ENCODE measurements at regions not wholly inside any gene's neighbourhood (a gene's known extent, or its start where the extent isn't known, plus 50 kb on each side); places are given as distances from the start of the nearest gene placed in this dataset.

GRCh38 chr3:64408770-64409169 lies 183.5 kb upstream of the PRICKLE2 start:
- H2AFZ ChIP-seq (ENCODE audit: low read length): no peak overlapping the region
- H3K9ac ChIP-seq (ENCODE audit: insufficient read depth, low read depth, low read length): no peak overlapping the region
- no peaks in the 10 kb centered on the region for H3K4me1 ChIP-seq (ENCODE audit: insufficient read depth, low read length)
- no peak for DNase-seq (ENCODE audit: low spot score)
- TF ChIP-seq KDM6A (CRISPR knock-in tag; IDR thresholded peaks at IDR 0.05; ENCODE audit: low read depth) (no peak), ZNF225 (CRISPR knock-in tag; IDR thresholded peaks at IDR 0.05) (no peak), ATF2 (CRISPR knock-in tag; IDR thresholded peaks at IDR 0.05) (no peak), DMAP1 (CRISPR knock-in tag; IDR thresholded peaks at IDR 0.05) (no peak)
- TF ChIP-seq, protein P1, sequence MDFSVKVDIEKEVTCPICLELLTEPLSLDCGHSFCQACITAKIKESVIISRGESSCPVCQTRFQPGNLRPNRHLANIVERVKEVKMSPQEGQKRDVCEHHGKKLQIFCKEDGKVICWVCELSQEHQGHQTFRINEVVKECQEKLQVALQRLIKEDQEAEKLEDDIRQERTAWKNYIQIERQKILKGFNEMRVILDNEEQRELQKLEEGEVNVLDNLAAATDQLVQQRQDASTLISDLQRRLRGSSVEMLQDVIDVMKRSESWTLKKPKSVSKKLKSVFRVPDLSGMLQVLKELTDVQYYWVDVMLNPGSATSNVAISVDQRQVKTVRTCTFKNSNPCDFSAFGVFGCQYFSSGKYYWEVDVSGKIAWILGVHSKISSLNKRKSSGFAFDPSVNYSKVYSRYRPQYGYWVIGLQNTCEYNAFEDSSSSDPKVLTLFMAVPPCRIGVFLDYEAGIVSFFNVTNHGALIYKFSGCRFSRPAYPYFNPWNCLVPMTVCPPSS (IDR thresholded peaks at IDR 0.05): no peak
- no peaks in the 10 kb centered on the region for H4K20me1 ChIP-seq (ENCODE audit: insufficient read depth, low read length)
- POLR2A ChIA-PET: no interaction called here
- in situ Hi-C loops (cut with HindIII; ENCODE audit: extremely low pct_ligation_motif_present, low pct_unique_long_range_greater_than_20kb) (no loop called here), intact Hi-C loops (cut with micrococcal nuclease; ENCODE audit: unreplicated experiment) (no loop called here)
- BruUV-seq (replicated peaks): no TSS peak
- H3K79me2 ChIP-seq (ENCODE audit: insufficient read depth, low read length): no peaks in the 10 kb centered on the region
- no peak for ATAC-seq
- no peaks in the 10 kb centered on the region for H3K9me3 ChIP-seq (ENCODE audit: low read length)
- no peak overlapping the region for H3K27ac ChIP-seq (ENCODE audit: extremely low read length, insufficient read depth, low read length)
- no peaks in the 10 kb centered on the region for H3K36me3 ChIP-seq (replicated peaks in 1 of 2; ENCODE audit: control insufficient read depth in 1 of 2, insufficient read depth in 2 of 2, low read length in 2 of 2)
- CTCF ChIA-PET (ENCODE audit: low intra/inter-chr PET ratio, low total read pairs): no interaction called here
- H3K4me3 ChIP-seq (replicated peaks in 1 of 3; ENCODE audit: insufficient read depth in 1 of 3, low read depth in 2 of 3, low read length in 3 of 3): no peak overlapping the region
- H3K27me3 ChIP-seq (ENCODE audit: control insufficient read depth in 1 of 2, insufficient read depth in 2 of 2, low read length in 2 of 2): no peaks in the 10 kb centered on the region; a peak in 1 of 5 replicates
- H3K4me2 ChIP-seq (ENCODE audit: low read depth, low read length): no peak overlapping the region
- no peak for FAIRE-seq

GRCh38 chr3:64406271-64406670 lies 181.0 kb upstream of the PRICKLE2 start:
- POLR2A ChIA-PET: no interaction called here
- CTCF ChIA-PET (ENCODE audit: low intra/inter-chr PET ratio, low total read pairs): no interaction called here
- FAIRE-seq (no peak), DNase-seq (ENCODE audit: low spot score) (no peak), ATAC-seq (no peak)
- no peak overlapping the region for H3K4me3 ChIP-seq (replicated peaks in 1 of 3; ENCODE audit: insufficient read depth in 1 of 3, low read depth in 2 of 3, low read length in 3 of 3)
- intact Hi-C loops (cut with micrococcal nuclease; ENCODE audit: unreplicated experiment): no loop called here
- H2AFZ ChIP-seq (ENCODE audit: low read length): no peak overlapping the region
- WGBS (ENCODE audit: low lambda C conversion rate): 30% methylated on average over 3 of the region's 3 CpGs
- no peaks in the 10 kb centered on the region for H3K79me2 ChIP-seq (ENCODE audit: insufficient read depth, low read length)
- in situ Hi-C loops (cut with HindIII; ENCODE audit: extremely low pct_ligation_motif_present, low pct_unique_long_range_greater_than_20kb): no loop called here
- no peaks in the 10 kb centered on the region for H3K9me3 ChIP-seq (ENCODE audit: low read length)
- H3K36me3 ChIP-seq (replicated peaks in 1 of 2; ENCODE audit: control insufficient read depth in 1 of 2, insufficient read depth in 2 of 2, low read length in 2 of 2): no peaks in the 10 kb centered on the region
- no TSS peak for BruUV-seq (replicated peaks)
- no peak overlapping the region for H3K27ac ChIP-seq (ENCODE audit: extremely low read length, insufficient read depth, low read length)
- H3K9ac ChIP-seq (ENCODE audit: insufficient read depth, low read depth, low read length): no peak overlapping the region
- H3K4me2 ChIP-seq (ENCODE audit: low read depth, low read length): no peak overlapping the region
- no peaks in the 10 kb centered on the region for H4K20me1 ChIP-seq (ENCODE audit: insufficient read depth, low read length)
- no peaks in the 10 kb centered on the region for H3K4me1 ChIP-seq (ENCODE audit: insufficient read depth, low read length)
- no peaks in the 10 kb centered on the region; a peak in 1 of 5 replicates for H3K27me3 ChIP-seq (ENCODE audit: control insufficient read depth in 1 of 2, insufficient read depth in 2 of 2, low read length in 2 of 2)
- no peak for TF ChIP-seq TGIF2 (CRISPR knock-in tag; IDR thresholded peaks at IDR 0.05)
- no peak for TF ChIP-seq NCOA1 (CRISPR knock-in tag; IDR thresholded peaks at IDR 0.05)
- no peak for TF ChIP-seq PRMT3 (CRISPR knock-in tag; IDR thresholded peaks at IDR 0.05; ENCODE audit: borderline replicate concordance, low read depth)
- no peak for TF ChIP-seq MYC (CRISPR knock-in tag; IDR thresholded peaks at IDR 0.05; ENCODE audit: borderline replicate concordance)
- no peak for TF ChIP-seq ZNF614 (CRISPR knock-in tag; IDR thresholded peaks at IDR 0.05; ENCODE audit: borderline replicate concordance)
- no peak for TF ChIP-seq HIC2 (CRISPR knock-in tag; IDR thresholded peaks at IDR 0.05; ENCODE audit: low read depth)
- TF ChIP-seq ZNF776 (CRISPR knock-in tag; IDR thresholded peaks at IDR 0.05): no peak
- no peak for TF ChIP-seq ZNF543 (CRISPR knock-in tag; IDR thresholded peaks at IDR 0.05)
- TF ChIP-seq BATF2 (CRISPR knock-in tag; IDR thresholded peaks at IDR 0.05): no peak
- TF ChIP-seq BCL3 (CRISPR knock-in tag; IDR thresholded peaks at IDR 0.05): no peak

Data from HepG2 (cell line).